H1 (cell line): ENCODE measurements at regions not wholly inside any gene's neighbourhood (a gene's known extent, or its start where the extent isn't known, plus 50 kb on each side); places are given as distances from the start of the nearest gene placed in this dataset.

Source experiments
- CTCF ChIA-PET: fragments of 300-600 bp; sonication (Branson Sonifier 250); formaldehyde crosslinking; loops from one replicate; lab custom pipeline; 2021; ENCODE audit not compliant: partially characterized antibody; lab: Charles Lee
- POLR2A ChIA-PET: fragments of 300-600 bp; sonication (Branson Sonifier 250); formaldehyde crosslinking; loops from one replicate; lab custom pipeline; 2021; ENCODE audit warnings: inconsistent platforms; ENCODE audit not compliant: partially characterized antibody; lab: Charles Lee
- DNase-seq, 2 experiments: peaks; one replicate each; pipeline versions ENCODE4 v3.0.0 to v3.0.0-alpha.2; 2010 to 2022; ENCODE audit warnings: low spot score in 2 of 2, low read depth in 1 of 2, mixed read lengths in 1 of 2
- FAIRE-seq: peaks from 2 replicates; lab custom pipeline; 2011; peaks lifted over from hg19 to GRCh38; lab: Jason Lieb, UNC
- H2AFZ ChIP-seq: 2 replicates; pipeline ENCODE4 v1.8.1; 2012; ENCODE audit warnings: low read length, inconsistent platforms
- H2AK5ac ChIP-seq: 2 replicates; pipeline ENCODE4 v1.6.1; 2013; ENCODE audit warnings: low read depth, low read length
- H2BK120ac ChIP-seq: replicated peaks from 2 replicates; pipeline ENCODE3; 2013; ENCODE audit warnings: low read depth, low read length, inconsistent platforms
- H2BK12ac ChIP-seq: 2 replicates; pipeline ENCODE4 v1.6.1; 2013; ENCODE audit warnings: low read depth, low read length
- H2BK15ac ChIP-seq: 2 replicates; pipeline ENCODE4 v1.6.1; 2013; ENCODE audit warnings: low read length
- H2BK20ac ChIP-seq: 2 replicates; pipeline ENCODE4 v1.6.1; 2013; ENCODE audit warnings: low read length
- H2BK5ac ChIP-seq: 2 replicates; pipeline ENCODE4 v1.6.1; 2013; ENCODE audit warnings: low read depth, low read length
- H3K14ac ChIP-seq: 2 replicates; pipeline ENCODE4 v1.6.1; 2013; ENCODE audit warnings: inconsistent platforms; ENCODE audit not compliant: insufficient read length
- H3K18ac ChIP-seq: 2 replicates; pipeline ENCODE4 v1.6.1; 2013; ENCODE audit warnings: low read length; ENCODE audit errors: extremely low read depth
- H3K23ac ChIP-seq: 2 replicates; pipeline ENCODE4 v1.6.1; 2013; ENCODE audit warnings: inconsistent platforms; ENCODE audit not compliant: insufficient read length
- H3K23me2 ChIP-seq: 2 replicates; pipeline ENCODE4 v1.6.1; 2013; ENCODE audit warnings: low read depth, low read length
- H3K27ac ChIP-seq: 2 replicates; pipeline ENCODE4 v1.6.1; 2011; ENCODE audit warnings: low read depth, low read length, inconsistent platforms
- H3K27me3 ChIP-seq, 4 experiments: replicated peaks in 1 of 4; 1 replicate in 1 of 4; 2 replicates in 3 of 4; pipeline versions ENCODE4 v1.6.1 to v1.8.1; 2011 to 2013; ENCODE audit warnings: low read length in 3 of 4, mild to moderate bottlenecking in 3 of 4, inconsistent platforms in 2 of 4, mixed read lengths in 2 of 4, moderate library complexity in 1 of 4; ENCODE audit not compliant: control insufficient read depth in 3 of 4, insufficient read depth in 3 of 4; ENCODE audit errors: extremely low read depth in 1 of 4
- H3K36me3 ChIP-seq, 4 experiments: 2 replicates each; pipeline versions ENCODE4 v1.6.1 to v1.8.1; 2011 to 2013; ENCODE audit warnings: mild to moderate bottlenecking in 4 of 4, low read length in 3 of 4, moderate library complexity in 2 of 4, control low read depth in 1 of 4, inconsistent platforms in 1 of 4; ENCODE audit not compliant: insufficient read depth in 4 of 4, control insufficient read depth in 2 of 4
- H3K4ac ChIP-seq: replicated peaks from 2 replicates; pipeline ENCODE3; 2013; ENCODE audit warnings: low read length, low read depth, mixed read lengths, inconsistent platforms; ENCODE audit not compliant: insufficient read length
- H3K4me1 ChIP-seq, 4 experiments: replicated peaks in 1 of 4; 1 replicate in 1 of 4; 2 replicates in 3 of 4; pipeline versions ENCODE4 v1.6.1 to v1.8.1; 2011 to 2013; ENCODE audit warnings: low read length in 3 of 4, inconsistent platforms in 2 of 4, mixed read lengths in 1 of 4; ENCODE audit not compliant: insufficient read depth in 4 of 4, control insufficient read depth in 3 of 4
- H3K4me2 ChIP-seq, 2 experiments: 2 replicates each; pipeline versions ENCODE4 v1.6.1 to v1.8.1; 2011 to 2013; ENCODE audit warnings: low read depth in 2 of 2, low read length in 2 of 2, control low read depth in 1 of 2, inconsistent platforms in 1 of 2, mild to moderate bottlenecking in 1 of 2; ENCODE audit not compliant: insufficient read depth in 1 of 2
- H3K4me3 ChIP-seq, 4 experiments: fragments of 200-600, 300-600 bp in 1 of 4; sonication (generic), shearing (Covaris generic), sonication (Bioruptor Twin) in 1 of 4; 2 replicates each; pipeline versions ENCODE4 v1.5.1 to v1.8.1; 2011 to 2016; ENCODE audit warnings: low read length in 4 of 4, low read depth in 3 of 4, control low read depth in 2 of 4, inconsistent platforms in 2 of 4, mild to moderate bottlenecking in 2 of 4, mixed read lengths in 1 of 4, moderate library complexity in 1 of 4; ENCODE audit not compliant: insufficient read depth in 2 of 4; ENCODE audit errors: extremely low read depth in 1 of 4
- H3K56ac ChIP-seq: replicated peaks from 2 replicates; pipeline ENCODE3; 2013; ENCODE audit warnings: low read depth, mild to moderate bottlenecking, mixed read lengths, low read length, inconsistent platforms; ENCODE audit not compliant: insufficient read length
- H3K79me1 ChIP-seq: 2 replicates; pipeline ENCODE4 v1.6.1; 2013; ENCODE audit warnings: low read depth, low read length, control low read depth
- H3K79me2 ChIP-seq, 2 experiments: 2 replicates each; pipeline versions ENCODE4 v1.6.1 to v1.8.1; 2012 to 2013; ENCODE audit warnings: low read length in 2 of 2, mild to moderate bottlenecking in 2 of 2, inconsistent platforms in 1 of 2; ENCODE audit not compliant: insufficient read depth in 2 of 2, control insufficient read depth in 1 of 2
- H3K9ac ChIP-seq, 4 experiments: replicated peaks in 1 of 4; 1 replicate in 1 of 4; 2 replicates in 3 of 4; pipeline versions ENCODE4 v1.6.1 to v1.8.1; 2011 to 2013; ENCODE audit warnings: low read depth in 3 of 4, low read length in 3 of 4, control low read depth in 2 of 4, mild to moderate bottlenecking in 2 of 4, moderate library complexity in 2 of 4, inconsistent platforms in 1 of 4; ENCODE audit errors: extremely low read depth in 1 of 4
- H3K9me3 ChIP-seq, 2 experiments: 2 replicates each; pipeline versions ENCODE4 v1.6.1 to v1.8.1; 2012 to 2013; ENCODE audit warnings: mild to moderate bottlenecking in 2 of 2, moderate library complexity in 2 of 2, control low read depth in 1 of 2, inconsistent platforms in 1 of 2, low read depth in 1 of 2, low read length in 1 of 2, mixed read lengths in 1 of 2; ENCODE audit not compliant: insufficient read depth in 2 of 2
- H4K20me1 ChIP-seq, 2 experiments: replicated peaks in 1 of 2; 2 replicates each; pipeline versions ENCODE3 to v1.8.1; 2011 to 2013; ENCODE audit warnings: inconsistent platforms in 2 of 2, low read length in 2 of 2, mild to moderate bottlenecking in 1 of 2; ENCODE audit not compliant: insufficient read depth in 2 of 2, control insufficient read depth in 1 of 2
- H4K5ac ChIP-seq: 2 replicates; pipeline ENCODE4 v1.6.1; 2013; ENCODE audit warnings: low read length, low read depth, mixed read lengths, inconsistent platforms; ENCODE audit not compliant: insufficient read length
- H4K8ac ChIP-seq: 2 replicates; pipeline ENCODE4 v1.8.0; 2013; ENCODE audit warnings: mild to moderate bottlenecking, moderate library complexity, low read length, inconsistent platforms; ENCODE audit not compliant: insufficient read depth; ENCODE audit errors: extremely low read depth
- H4K91ac ChIP-seq: replicated peaks from 2 replicates; pipeline ENCODE3; 2013; ENCODE audit warnings: low read length, mixed read lengths, inconsistent platforms; ENCODE audit not compliant: insufficient read length
- CHD2 ChIP-seq: IDR thresholded peaks from 2 replicates; pipeline ENCODE4 v1.6.1; 2012; ENCODE audit warnings: low read length, improper control_type of control experiment
- CREB1 ChIP-seq: IDR thresholded peaks from 2 replicates; pipeline ENCODE4 v1.6.1; 2012; ENCODE audit warnings: inconsistent platforms
- JUN ChIP-seq: IDR thresholded peaks from 2 replicates; pipeline ENCODE4 v1.6.1; 2011; ENCODE audit warnings: low read depth, mild to moderate bottlenecking, improper control_type of control experiment, low read length
- KDM4A ChIP-seq: IDR thresholded peaks from one replicate; pipeline ENCODE4 v1.7.1; 2012; ENCODE audit warnings: low read depth, mild to moderate bottlenecking, moderate library complexity, low read length, inconsistent platforms; ENCODE audit not compliant: severe bottlenecking
- NANOG ChIP-seq: IDR thresholded peaks from 2 replicates; pipeline ENCODE4 v1.6.1; 2011; ENCODE audit warnings: low read length, low read depth, mild to moderate bottlenecking, inconsistent platforms; ENCODE audit not compliant: insufficient read depth, poor library complexity, severe bottlenecking
- POU5F1 ChIP-seq: IDR thresholded peaks from 2 replicates; pipeline ENCODE4 v1.6.1; 2011; ENCODE audit warnings: low read depth, mild to moderate bottlenecking, low read length, moderate library complexity
- SIN3A ChIP-seq, 2 experiments: IDR thresholded peaks in 1 of 2; conservative IDR thresholded peaks in 1 of 2; 2 replicates each; pipeline ENCODE4 v1.6.1; 2011 to 2012; ENCODE audit warnings: low read length in 2 of 2, improper control_type of control experiment in 1 of 2, low read depth in 1 of 2, mild to moderate bottlenecking in 1 of 2
- WGBS, 2 experiments: shearing (Covaris generic) in 1 of 2; methylation state at CpG; one replicate each; pipeline versions ENCODE4 v1.1.6 to v1.1.7; 2013 to 2015; ENCODE audit warnings: low lambda C conversion rate in 2 of 2, mixed read lengths in 2 of 2, inconsistent platforms in 1 of 2, low coverage in 1 of 2, missing lambda C conversion rate in 1 of 2; ENCODE audit not compliant: insufficient replicate concordance in 2 of 2, insufficient coverage in 1 of 2, insufficient read length in 1 of 2; ENCODE audit errors: extremely low coverage in 1 of 2, missing lambda C conversion rate in 1 of 2; 5-methylcytosine and 5-hydroxymethylcytosine counted together
- TF ChIP-seq, protein P1 (sequence below): IDR thresholded peaks from 2 replicates; pipeline ENCODE4 v1.6.1; 2011; ENCODE audit warnings: low read length, improper control_type of control experiment
- TF ChIP-seq, protein P2 (sequence below), 3 experiments: IDR thresholded peaks; 1 replicate in 2 of 3; 2 replicates in 1 of 3; pipeline versions ENCODE4 v1.5.1 to v1.6.1; 2011; ENCODE audit warnings: low read length in 3 of 3, mild to moderate bottlenecking in 3 of 3, inconsistent platforms in 2 of 3, low read depth in 1 of 3, moderate library complexity in 1 of 3; ENCODE audit not compliant: insufficient read depth in 1 of 3; ENCODE audit errors: control extremely low read depth in 1 of 3

DNA sequence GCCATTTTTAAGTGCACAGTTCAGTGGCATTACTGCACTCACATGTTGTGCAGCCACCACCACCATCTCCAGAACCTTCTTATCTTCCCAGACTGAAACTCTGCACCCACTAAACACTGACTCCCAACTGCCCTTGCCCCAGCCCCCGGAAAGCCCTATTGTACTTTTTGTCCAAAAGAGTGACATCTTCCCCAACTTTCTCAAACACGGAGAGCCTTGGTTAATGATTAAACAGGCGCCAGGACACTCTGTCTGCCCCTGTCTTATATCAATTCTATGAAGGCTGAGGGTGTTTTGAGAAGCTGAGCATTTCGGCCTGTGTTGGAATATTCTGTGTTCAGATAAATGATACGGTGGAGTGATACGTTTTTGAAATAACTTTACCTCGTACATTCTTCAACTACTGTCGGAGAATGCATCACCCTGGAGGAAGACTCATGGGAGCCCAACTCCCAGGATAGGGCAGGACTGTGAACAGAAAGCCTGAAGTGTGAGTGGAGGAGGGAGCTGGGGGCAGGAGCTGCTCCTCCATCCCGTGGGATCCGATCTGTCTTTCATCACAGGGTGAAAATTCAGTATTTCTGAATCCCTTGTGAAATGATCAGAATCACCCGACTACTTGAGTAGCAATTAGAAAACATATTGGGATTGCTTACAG lies 68.7 kb upstream of the FOXC1 start:
- no peak for DNase-seq
- no peak overlapping the region for H2BK12ac ChIP-seq
- 91% methylated on average over 11 of the region's 11 CpGs; no CpG with 5 or more reads in 1 of the 2 experiments for WGBS, 2 experiments
- FAIRE-seq: no peak
- no peaks in the 10 kb centered on the region for H3K79me1 ChIP-seq
- H2BK120ac ChIP-seq: no peak overlapping the region
- H3K4me2 ChIP-seq: no peak overlapping the region
- peaks cover 4% of the 10 kb centered on the region; the same call in 1 of the 2 replicates for H3K23me2 ChIP-seq
- H3K23ac ChIP-seq: no peak overlapping the region
- H2AFZ ChIP-seq: no peak overlapping the region
- H2AK5ac ChIP-seq: no peak overlapping the region
- H3K27me3 ChIP-seq: no peaks in the 10 kb centered on the region; a peak in 1 of 7 replicates
- H2BK20ac ChIP-seq: no peak overlapping the region
- H2BK15ac ChIP-seq: no peak overlapping the region
- no peak overlapping the region for H3K4ac ChIP-seq
- ChIA-PET CTCF (interaction anchor here (0.6 to 0.8 kb wide), 2 partner anchors 11 to 114 kb away, joined by 3 read pairs; no protein-coding TSS in a partner anchor), POLR2A (no interaction called here)
- H3K4me1 ChIP-seq: no peaks in the 10 kb centered on the region; a peak in 1 of 7 replicates
- no peak overlapping the region for H3K27ac ChIP-seq
- H2BK5ac ChIP-seq: no peak overlapping the region
- H4K20me1 ChIP-seq: no peaks in the 10 kb centered on the region
- no peak overlapping the region for H3K18ac ChIP-seq
- no peaks in the 10 kb centered on the region for H3K79me2 ChIP-seq
- H3K4me3 ChIP-seq: no peak overlapping the region
- no peak overlapping the region for H4K91ac ChIP-seq
- H3K14ac ChIP-seq: no peak overlapping the region
- H3K36me3 ChIP-seq: no peaks in the 10 kb centered on the region
- H3K56ac ChIP-seq: no peak overlapping the region
- H4K8ac ChIP-seq: no peak overlapping the region
- 0 out of 4 replicates have a peak, but pooled peaks cover 0 to 4% of the 10 kb centered on the region in 2 experiments for H3K9me3 ChIP-seq
- H3K9ac ChIP-seq: no peak overlapping the region
- no peak overlapping the region for H4K5ac ChIP-seq
- TF ChIP-seq CHD2: no peak
- TF ChIP-seq KDM4A: no peak
- TF ChIP-seq, protein P1, sequence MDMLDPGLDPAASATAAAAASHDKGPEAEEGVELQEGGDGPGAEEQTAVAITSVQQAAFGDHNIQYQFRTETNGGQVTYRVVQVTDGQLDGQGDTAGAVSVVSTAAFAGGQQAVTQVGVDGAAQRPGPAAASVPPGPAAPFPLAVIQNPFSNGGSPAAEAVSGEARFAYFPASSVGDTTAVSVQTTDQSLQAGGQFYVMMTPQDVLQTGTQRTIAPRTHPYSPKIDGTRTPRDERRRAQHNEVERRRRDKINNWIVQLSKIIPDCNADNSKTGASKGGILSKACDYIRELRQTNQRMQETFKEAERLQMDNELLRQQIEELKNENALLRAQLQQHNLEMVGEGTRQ: no peak
- TF ChIP-seq NANOG: no peak
- no peak for TF ChIP-seq JUN
- TF ChIP-seq POU5F1: no peak
- no peak for TF ChIP-seq SIN3A (conservative IDR thresholded peaks at IDR 0.05 in 1 of 2, IDR thresholded peaks at IDR 0.05 in 1 of 2; ENCODE audit: low read depth in 1 of 2, low read length in 2 of 2)
- no peak for TF ChIP-seq CREB1
- TF ChIP-seq, protein P2, sequence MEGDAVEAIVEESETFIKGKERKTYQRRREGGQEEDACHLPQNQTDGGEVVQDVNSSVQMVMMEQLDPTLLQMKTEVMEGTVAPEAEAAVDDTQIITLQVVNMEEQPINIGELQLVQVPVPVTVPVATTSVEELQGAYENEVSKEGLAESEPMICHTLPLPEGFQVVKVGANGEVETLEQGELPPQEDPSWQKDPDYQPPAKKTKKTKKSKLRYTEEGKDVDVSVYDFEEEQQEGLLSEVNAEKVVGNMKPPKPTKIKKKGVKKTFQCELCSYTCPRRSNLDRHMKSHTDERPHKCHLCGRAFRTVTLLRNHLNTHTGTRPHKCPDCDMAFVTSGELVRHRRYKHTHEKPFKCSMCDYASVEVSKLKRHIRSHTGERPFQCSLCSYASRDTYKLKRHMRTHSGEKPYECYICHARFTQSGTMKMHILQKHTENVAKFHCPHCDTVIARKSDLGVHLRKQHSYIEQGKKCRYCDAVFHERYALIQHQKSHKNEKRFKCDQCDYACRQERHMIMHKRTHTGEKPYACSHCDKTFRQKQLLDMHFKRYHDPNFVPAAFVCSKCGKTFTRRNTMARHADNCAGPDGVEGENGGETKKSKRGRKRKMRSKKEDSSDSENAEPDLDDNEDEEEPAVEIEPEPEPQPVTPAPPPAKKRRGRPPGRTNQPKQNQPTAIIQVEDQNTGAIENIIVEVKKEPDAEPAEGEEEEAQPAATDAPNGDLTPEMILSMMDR (IDR thresholded peaks at IDR 0.05; ENCODE audit: control extremely low read depth in 1 of 3, insufficient read depth in 1 of 3, low read depth in 1 of 3, low read length in 3 of 3): no peak
